ENCODE measurements at regions not wholly inside any gene's neighbourhood (a gene's known extent, or its start where the extent isn't known, plus 50 kb on each side); places are given as distances from the start of the nearest gene placed in this dataset.

GRCh38 chr1:30452170-30452569, 271.2 kb downstream of the MATN1 start:
- TF ChIP-seq SIN3A (IDR thresholded peaks at IDR 0.05; ENCODE audit: borderline replicate concordance, insufficient read depth, low read length) (no peak), TAF1 (IDR thresholded peaks at IDR 0.05; ENCODE audit: borderline replicate concordance, insufficient read depth, low read length) (no peak), POLR2AphosphoS5 (IDR thresholded peaks at IDR 0.05; ENCODE audit: low read depth, low read length) (no peak), FOXP2 (optimal IDR thresholded peaks at IDR 0.05; ENCODE audit: borderline replicate concordance, extremely low read depth, extremely low read length, insufficient read depth) (no peak)
- TF ChIP-seq, protein P1, sequence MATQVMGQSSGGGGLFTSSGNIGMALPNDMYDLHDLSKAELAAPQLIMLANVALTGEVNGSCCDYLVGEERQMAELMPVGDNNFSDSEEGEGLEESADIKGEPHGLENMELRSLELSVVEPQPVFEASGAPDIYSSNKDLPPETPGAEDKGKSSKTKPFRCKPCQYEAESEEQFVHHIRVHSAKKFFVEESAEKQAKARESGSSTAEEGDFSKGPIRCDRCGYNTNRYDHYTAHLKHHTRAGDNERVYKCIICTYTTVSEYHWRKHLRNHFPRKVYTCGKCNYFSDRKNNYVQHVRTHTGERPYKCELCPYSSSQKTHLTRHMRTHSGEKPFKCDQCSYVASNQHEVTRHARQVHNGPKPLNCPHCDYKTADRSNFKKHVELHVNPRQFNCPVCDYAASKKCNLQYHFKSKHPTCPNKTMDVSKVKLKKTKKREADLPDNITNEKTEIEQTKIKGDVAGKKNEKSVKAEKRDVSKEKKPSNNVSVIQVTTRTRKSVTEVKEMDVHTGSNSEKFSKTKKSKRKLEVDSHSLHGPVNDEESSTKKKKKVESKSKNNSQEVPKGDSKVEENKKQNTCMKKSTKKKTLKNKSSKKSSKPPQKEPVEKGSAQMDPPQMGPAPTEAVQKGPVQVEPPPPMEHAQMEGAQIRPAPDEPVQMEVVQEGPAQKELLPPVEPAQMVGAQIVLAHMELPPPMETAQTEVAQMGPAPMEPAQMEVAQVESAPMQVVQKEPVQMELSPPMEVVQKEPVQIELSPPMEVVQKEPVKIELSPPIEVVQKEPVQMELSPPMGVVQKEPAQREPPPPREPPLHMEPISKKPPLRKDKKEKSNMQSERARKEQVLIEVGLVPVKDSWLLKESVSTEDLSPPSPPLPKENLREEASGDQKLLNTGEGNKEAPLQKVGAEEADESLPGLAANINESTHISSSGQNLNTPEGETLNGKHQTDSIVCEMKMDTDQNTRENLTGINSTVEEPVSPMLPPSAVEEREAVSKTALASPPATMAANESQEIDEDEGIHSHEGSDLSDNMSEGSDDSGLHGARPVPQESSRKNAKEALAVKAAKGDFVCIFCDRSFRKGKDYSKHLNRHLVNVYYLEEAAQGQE (IDR thresholded peaks at IDR 0.05; ENCODE audit: insufficient read depth in 1 of 2, low read depth in 2 of 2, low read length in 2 of 2): no peak

Data from PFSK-1 (cell line).